Uterus (tissue), 3 donors: ENCODE measurements at regions not wholly inside any gene's neighbourhood (a gene's known extent, or its start where the extent isn't known, plus 50 kb on each side); places are given as distances from the start of the nearest gene placed in this dataset.

Experiments used
- DNase-seq, 2 donors: peaks; one replicate each; pipeline ENCODE4 v3.0.0-alpha.2; 2019 to 2020
- H3K27ac ChIP-seq, 2 donors: fragments of 200-600 bp; sonication (generic); 1 replicate in 1 of 2; 2 replicates in 1 of 2; pipeline ENCODE4 v1.5.1; 2016 to 2018
- H3K27me3 ChIP-seq, 2 donors: fragments of 200-600 bp; sonication (generic); one replicate each; pipeline ENCODE4 v1.5.1; 2018 to 2019; ENCODE audit warnings: control low read depth in 1 of 2
- H3K36me3 ChIP-seq, 2 donors: fragments of 200-600 bp; sonication (generic); one replicate each; pipeline ENCODE4 v1.5.1; 2019; ENCODE audit warnings: control low read depth in 1 of 2
- H3K4me1 ChIP-seq, 2 donors: fragments of 200-600 bp; sonication (generic); one replicate each; pipeline ENCODE4 v1.5.1; 2018 to 2019; ENCODE audit warnings: control low read depth in 1 of 2
- H3K4me3 ChIP-seq, 2 donors: fragments of 200-600 bp; sonication (generic); 1 replicate in 1 of 2; 2 replicates in 1 of 2; pipeline ENCODE4 v1.5.1; 2018 to 2019; ENCODE audit warnings: mild to moderate bottlenecking in 1 of 2
- H3K9me3 ChIP-seq, 2 donors: fragments of 200-600 bp; sonication (generic); one replicate each; pipeline ENCODE4 v1.5.1; 2019; ENCODE audit warnings: control low read depth in 1 of 2
- POLR2A ChIP-seq, 2 donors: fragments of 450-650 bp; IDR thresholded peaks; one replicate each; pipeline ENCODE4 v1.6.1; 2016; ENCODE audit warnings: antibody characterized with exemption in 2 of 2, mild to moderate bottlenecking in 1 of 2, moderate library complexity in 1 of 2
- intact Hi-C: fragments of 100-400 bp; cut with DNase I; formaldehyde crosslinking; loops from one replicate; pipeline ENCODE4 v1.15.1; 2023; ENCODE audit warnings: low total_unique reads
- TF ChIP-seq, protein P1 (sequence below), 4 experiments: fragments of 200-600 bp in 2 of 4; fragments of 450-650 bp in 2 of 4; sonication (generic) in 2 of 4; IDR thresholded peaks; one replicate each; pipeline ENCODE4 v1.5.1; 2016 to 2019; ENCODE audit warnings: antibody characterized with exemption in 4 of 4, mild to moderate bottlenecking in 2 of 4, moderate library complexity in 1 of 4
- donor health status: DM: yes; HTN: yes; CAD: no.

DNA sequence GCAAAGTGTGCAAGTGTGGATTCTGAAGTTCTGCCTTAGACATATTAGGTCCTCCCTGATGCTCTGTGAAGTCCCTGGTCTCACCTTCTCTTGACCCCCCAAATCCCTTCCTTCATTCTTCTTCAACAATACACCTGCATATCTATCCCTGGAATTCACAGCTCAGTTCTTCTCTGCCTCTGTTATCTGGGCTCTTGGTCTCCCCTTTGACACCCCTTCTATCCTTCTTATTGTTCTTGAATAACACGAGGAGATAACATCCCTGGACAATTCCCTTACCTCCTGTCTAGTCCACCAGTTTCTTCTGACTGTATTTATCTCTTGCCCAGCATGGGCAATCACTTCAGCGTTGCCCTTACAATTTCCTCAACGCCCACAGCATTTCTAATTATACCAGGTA lies 104.8 kb upstream of the ATG10 start:
- intact Hi-C loops: no loop called here
- TF ChIP-seq, protein P1, sequence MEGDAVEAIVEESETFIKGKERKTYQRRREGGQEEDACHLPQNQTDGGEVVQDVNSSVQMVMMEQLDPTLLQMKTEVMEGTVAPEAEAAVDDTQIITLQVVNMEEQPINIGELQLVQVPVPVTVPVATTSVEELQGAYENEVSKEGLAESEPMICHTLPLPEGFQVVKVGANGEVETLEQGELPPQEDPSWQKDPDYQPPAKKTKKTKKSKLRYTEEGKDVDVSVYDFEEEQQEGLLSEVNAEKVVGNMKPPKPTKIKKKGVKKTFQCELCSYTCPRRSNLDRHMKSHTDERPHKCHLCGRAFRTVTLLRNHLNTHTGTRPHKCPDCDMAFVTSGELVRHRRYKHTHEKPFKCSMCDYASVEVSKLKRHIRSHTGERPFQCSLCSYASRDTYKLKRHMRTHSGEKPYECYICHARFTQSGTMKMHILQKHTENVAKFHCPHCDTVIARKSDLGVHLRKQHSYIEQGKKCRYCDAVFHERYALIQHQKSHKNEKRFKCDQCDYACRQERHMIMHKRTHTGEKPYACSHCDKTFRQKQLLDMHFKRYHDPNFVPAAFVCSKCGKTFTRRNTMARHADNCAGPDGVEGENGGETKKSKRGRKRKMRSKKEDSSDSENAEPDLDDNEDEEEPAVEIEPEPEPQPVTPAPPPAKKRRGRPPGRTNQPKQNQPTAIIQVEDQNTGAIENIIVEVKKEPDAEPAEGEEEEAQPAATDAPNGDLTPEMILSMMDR (IDR thresholded peaks at IDR 0.05): no peak
- TF ChIP-seq POLR2A (IDR thresholded peaks at IDR 0.05): no peak
- Histone ChIP-seq H3K4me1 (no peaks in the 10 kb centered on the region), H3K27ac (no peak overlapping the region), H3K27me3 (no peaks in the 10 kb centered on the region), H3K36me3 (no peaks in the 10 kb centered on the region), H3K9me3 (no peaks in the 10 kb centered on the region), H3K4me3 (no peak overlapping the region)
- DNase-seq: no peak

DNA sequence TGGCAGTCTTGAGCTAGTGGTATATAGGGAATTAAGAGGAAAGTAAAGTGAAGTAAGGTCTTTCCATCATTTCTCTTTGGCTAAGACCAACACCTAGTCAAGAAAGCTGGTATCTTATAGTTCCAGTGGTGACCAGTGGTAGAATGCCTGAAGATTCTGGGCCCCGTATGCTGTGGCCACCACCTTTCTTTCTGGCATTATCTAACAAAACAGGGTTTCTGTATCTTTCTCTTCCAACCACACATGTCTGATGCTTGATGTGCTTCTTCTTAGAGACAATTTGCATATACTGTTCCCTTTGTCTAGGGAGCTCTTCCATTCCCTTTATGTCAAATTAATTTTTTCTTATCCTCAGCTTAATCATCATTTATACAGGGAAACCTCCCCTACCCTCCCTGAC lies 109.9 kb upstream of the SSBP2 start:
- Histone ChIP-seq H3K27me3 (no peaks in the 10 kb centered on the region), H3K9me3 (no peaks in the 10 kb centered on the region), H3K27ac (no peak overlapping the region), H3K36me3 (no peaks in the 10 kb centered on the region), H3K4me3 (no peak overlapping the region), H3K4me1 (no peaks in the 10 kb centered on the region)
- TF ChIP-seq, protein P1 (IDR thresholded peaks at IDR 0.05): no peak
- TF ChIP-seq POLR2A (IDR thresholded peaks at IDR 0.05): no peak
- intact Hi-C loops: no loop called here
- DNase-seq: no peak

DNA sequence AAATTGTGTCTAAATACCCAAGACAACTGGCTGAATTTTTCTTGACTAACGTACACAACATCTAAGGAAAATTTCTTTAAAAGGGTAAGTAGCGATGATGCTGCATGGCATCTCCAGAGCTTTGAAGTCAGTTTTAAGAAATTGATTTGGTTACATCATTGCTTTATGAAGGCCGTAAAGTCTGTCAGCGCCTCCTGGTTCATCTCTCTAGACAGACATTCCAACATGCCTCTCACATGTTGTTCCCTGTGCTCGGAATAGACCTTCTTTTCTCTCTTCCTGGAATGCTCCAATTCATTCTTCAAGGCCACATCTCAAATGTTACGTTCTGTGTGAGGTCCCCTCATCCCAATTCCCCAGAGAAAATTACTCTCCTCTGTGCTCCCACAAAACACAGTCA lies 108.7 kb upstream of the SSBP2 start:
- intact Hi-C loops: loop anchor here (10.0 kb wide), 1 partner anchor 105 kb away; no protein-coding TSS in a partner anchor
- no peak overlapping the region for H3K27ac ChIP-seq
- H3K4me1 ChIP-seq: no peaks in the 10 kb centered on the region
- H3K27me3 ChIP-seq: no peaks in the 10 kb centered on the region
- DNase-seq: no peak
- H3K4me3 ChIP-seq: no peak overlapping the region
- H3K9me3 ChIP-seq: no peaks in the 10 kb centered on the region
- H3K36me3 ChIP-seq: no peaks in the 10 kb centered on the region
- TF ChIP-seq, protein P1 (IDR thresholded peaks at IDR 0.05): no peak
- TF ChIP-seq POLR2A (IDR thresholded peaks at IDR 0.05): no peak

DNA sequence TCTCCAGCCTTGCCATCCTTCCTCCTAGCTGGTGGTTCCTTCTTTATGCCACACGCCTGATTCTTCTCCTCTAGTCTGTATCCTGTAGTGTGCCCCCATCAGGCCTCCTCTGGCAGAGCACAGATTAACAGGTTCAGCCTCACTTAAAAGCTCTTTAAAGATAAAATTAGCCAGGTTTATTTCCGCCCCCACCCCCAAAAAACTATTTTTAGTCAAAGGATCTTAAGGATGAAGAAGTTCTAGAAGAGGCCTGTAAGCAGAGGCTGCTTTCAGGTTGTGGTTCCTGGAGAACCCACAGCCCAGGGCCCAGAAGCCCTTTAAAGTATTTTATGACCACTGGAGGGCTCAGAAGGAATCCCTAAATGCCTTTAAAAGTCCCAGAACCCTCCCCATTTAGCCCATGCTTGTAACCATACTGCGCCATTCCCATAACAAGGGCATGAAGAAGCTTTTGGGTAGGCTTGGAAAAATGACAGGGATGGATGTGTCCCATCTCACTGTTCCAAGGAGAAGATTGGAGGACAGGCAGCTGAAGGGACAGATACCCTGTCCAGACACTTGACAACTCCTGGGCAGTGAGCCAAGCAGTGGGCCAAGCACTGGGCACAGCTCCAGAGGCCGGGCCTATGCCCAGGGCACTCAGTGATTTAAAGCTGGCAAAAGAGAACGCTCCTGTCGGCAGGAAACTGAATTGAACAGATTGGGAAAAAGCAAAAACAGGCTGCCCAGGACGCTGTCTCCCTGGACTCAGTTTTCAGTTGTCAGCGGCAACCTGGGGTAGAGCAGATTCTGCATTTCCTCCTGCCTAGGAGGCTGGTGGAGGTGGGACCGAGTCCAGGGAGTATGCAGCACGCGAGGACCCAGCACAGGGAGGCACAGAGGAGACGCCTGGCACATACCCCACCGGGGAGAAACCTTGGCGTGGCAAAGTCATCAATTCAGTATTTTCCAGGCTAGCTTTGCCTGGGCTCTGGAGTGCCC lies 106.3 kb upstream of the SSBP2 start:
- intact Hi-C loops: loop anchor here (10.0 kb wide), 1 partner anchor 108 kb away; no protein-coding TSS in a partner anchor
- H3K27me3 ChIP-seq: no peaks in the 10 kb centered on the region
- H3K36me3 ChIP-seq: no peaks in the 10 kb centered on the region
- peak; percentile 46 to 47 for DNase-seq
- peak overlapping the region; percentile 39 to 60 for H3K27ac ChIP-seq
- no peaks in the 10 kb centered on the region for H3K4me1 ChIP-seq
- no peak for TF ChIP-seq POLR2A (IDR thresholded peaks at IDR 0.05)
- TF ChIP-seq, protein P1 (IDR thresholded peaks at IDR 0.05): peak in 2 of 4 experiments; percentile 17 to 29
- no peak overlapping the region for H3K4me3 ChIP-seq
- no peaks in the 10 kb centered on the region for H3K9me3 ChIP-seq

DNA sequence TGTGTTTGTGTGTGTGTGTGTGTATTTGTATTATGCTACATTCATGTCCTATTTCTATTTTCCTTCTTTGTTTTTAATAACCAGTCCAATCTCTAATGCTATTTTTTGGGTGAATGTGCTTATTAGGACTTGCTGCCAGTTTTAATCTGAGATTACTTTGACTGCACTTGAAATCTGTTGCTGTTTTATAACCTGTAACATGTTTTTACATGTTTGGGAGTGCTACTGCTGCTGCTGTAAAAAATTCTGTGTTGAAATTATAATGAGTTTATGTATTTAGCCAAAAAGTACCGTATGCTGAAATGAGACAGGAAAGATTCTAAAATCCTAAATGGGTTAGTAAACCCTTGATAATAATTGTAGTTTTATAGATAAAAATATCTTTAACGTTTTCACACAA lies 104.7 kb upstream of the SSBP2 start:
- H3K4me1 ChIP-seq: peaks cover 0 to 4% of the 10 kb centered on the region in 2 donors
- H3K27me3 ChIP-seq: no peaks in the 10 kb centered on the region
- H3K9me3 ChIP-seq: no peaks in the 10 kb centered on the region
- intact Hi-C loops: loop anchor here (10.0 kb wide), 1 partner anchor 109 kb away; no protein-coding TSS in a partner anchor
- no peak for DNase-seq
- H3K4me3 ChIP-seq: no peak overlapping the region
- H3K27ac ChIP-seq: peak overlapping the region; percentile 40 to 53
- TF ChIP-seq POLR2A (IDR thresholded peaks at IDR 0.05): no peak
- TF ChIP-seq, protein P1 (IDR thresholded peaks at IDR 0.05): no peak
- no peaks in the 10 kb centered on the region for H3K36me3 ChIP-seq
